ENCODE measurements at regions not wholly inside any gene's neighbourhood (a gene's known extent, or its start where the extent isn't known, plus 50 kb on each side); places are given as distances from the start of the nearest gene placed in this dataset.
A peak's percentile ranks its signal among the peaks of the same experiment; 100 is the strongest.

DNA sequence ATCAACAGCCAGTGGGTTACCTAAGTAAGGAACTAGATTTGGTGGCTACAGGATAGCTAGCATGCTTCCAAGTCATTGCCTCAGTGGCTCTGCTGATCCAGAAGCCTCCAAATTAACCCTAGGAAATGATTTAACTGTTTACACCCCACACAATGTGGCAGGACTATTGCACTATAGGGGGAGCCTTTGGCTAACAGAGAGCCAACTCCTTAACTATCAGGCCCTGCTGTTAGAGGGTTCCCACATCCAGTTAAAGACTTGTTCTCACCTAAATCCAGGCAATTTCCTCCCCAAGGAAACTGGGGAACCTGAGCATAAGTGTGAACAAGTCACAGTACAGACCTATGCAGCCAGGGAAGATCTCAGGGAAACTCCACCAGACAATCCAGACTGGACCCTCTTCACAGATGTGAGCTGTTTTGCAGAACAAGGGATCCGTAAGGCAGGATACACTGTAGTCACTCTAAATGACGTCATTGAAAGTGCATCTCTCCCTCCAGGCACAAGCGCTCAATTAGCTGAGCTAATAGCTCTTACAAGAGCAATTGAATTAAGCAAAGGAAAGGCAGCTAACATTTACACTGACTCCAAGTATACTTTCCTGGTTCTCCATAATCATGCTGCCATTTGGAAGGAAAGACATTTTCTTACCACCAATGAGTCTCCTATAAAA lies 185.3 kb upstream of the SPOCK3 start:
- TF ChIP-seq CTCF (IDR thresholded peaks at IDR 0.05; ENCODE audit: low read depth, low read length), result no peak
- in situ Hi-C loops (cut with HindIII; ENCODE audit: low sequenced_read_pairs), result no loop called here
- DNase-seq (ENCODE audit: low read depth, low spot score), result no peak
- H3K4me3 ChIP-seq (ENCODE audit: low read depth, low read length), result no peak overlapping the region

DNA sequence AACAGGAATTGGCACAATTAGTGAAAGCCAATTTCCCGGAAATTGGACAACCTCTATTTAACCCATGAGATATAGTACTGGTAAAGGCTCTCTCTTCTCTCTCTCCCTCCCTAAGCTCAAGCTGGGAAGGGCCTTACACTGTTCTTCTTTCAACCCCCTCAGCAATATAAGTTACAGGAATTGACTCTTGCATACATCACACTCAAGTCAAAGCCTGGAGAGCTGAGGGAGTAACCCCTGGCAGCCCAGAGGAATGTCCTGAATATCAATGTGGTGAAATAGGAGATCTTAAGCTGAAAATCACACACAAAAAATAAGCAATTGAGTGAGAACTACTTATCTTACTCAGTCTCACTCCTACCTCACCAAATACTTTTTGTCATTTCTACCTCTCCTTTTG lies 186.9 kb upstream of the SPOCK3 start:
- no peak for DNase-seq (ENCODE audit: low read depth, low spot score)
- no peak overlapping the region for H3K4me3 ChIP-seq (ENCODE audit: low read depth, low read length)
- no peak for TF ChIP-seq CTCF (IDR thresholded peaks at IDR 0.05; ENCODE audit: low read depth, low read length)
- in situ Hi-C loops (cut with HindIII; ENCODE audit: low sequenced_read_pairs), result no loop called here

DNA sequence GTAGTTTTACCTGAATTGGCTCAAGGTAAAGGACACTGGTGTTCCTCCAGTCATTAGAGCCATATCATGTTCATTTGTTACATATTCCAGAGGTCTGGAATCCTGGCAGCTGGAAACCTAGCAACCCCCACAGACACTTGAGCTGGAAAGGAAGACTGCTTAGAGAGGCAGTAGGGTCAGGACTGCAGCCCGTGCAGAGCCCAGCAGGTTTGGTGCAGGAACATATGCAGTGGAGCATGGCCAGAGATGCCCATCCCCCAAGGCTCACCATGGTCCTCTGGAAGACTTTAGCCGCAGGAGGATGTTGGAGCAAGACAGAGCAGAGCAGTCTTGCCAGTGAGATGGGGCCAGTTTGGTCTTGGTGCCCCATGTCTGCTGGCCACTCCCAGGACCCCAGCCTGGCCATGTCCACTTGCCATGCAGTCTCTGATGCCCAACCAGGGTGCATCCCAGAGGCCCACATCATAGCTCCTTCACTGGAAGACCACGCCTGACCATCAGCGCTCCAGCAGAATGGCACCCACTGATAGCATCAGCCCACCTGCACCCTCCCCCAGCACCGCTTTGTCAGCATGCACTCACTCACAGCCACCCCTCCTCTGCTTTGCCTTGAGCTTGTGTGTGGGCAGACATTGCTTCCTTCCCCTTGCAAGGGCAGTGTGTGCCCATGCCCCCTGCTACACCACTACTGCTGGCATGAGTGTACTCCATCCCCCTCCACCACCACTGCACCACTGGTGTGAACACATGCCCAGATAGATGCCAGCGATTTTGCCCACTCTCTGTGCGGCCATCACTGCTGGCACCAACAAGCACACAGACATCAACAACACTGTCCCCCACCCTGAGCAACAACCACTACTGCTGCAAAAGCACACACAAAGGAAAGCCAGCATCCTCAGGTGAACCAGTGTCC lies 190.3 kb upstream of the SPOCK3 start:
- H3K4me3 ChIP-seq (ENCODE audit: low read depth, low read length), result no peak overlapping the region
- TF ChIP-seq CTCF (IDR thresholded peaks at IDR 0.05; ENCODE audit: low read depth, low read length), result no peak
- no peak for DNase-seq (ENCODE audit: low read depth, low spot score)
- in situ Hi-C loops (cut with HindIII; ENCODE audit: low sequenced_read_pairs), result no loop called here

- in situ Hi-C loops (cut with HindIII; ENCODE audit: low sequenced_read_pairs), result no loop called here
- TF ChIP-seq CTCF (IDR thresholded peaks at IDR 0.05; ENCODE audit: low read depth, low read length), result no peak
- peak; percentile 1 for DNase-seq (ENCODE audit: low read depth, low spot score)
- no peak overlapping the region for H3K4me3 ChIP-seq (ENCODE audit: low read depth, low read length)
Measured at GRCh38 chr4:167428156-167428555, 193.9 kb upstream of the SPOCK3 start.

- no peak for TF ChIP-seq CTCF (IDR thresholded peaks at IDR 0.05; ENCODE audit: low read depth, low read length)
- H3K4me3 ChIP-seq (ENCODE audit: low read depth, low read length), result no peak overlapping the region
- no peak for DNase-seq (ENCODE audit: low read depth, low spot score)
- in situ Hi-C loops (cut with HindIII; ENCODE audit: low sequenced_read_pairs), result no loop called here
Measured at GRCh38 chr4:167431371-167431770, 197.1 kb upstream of the SPOCK3 start.

DNA sequence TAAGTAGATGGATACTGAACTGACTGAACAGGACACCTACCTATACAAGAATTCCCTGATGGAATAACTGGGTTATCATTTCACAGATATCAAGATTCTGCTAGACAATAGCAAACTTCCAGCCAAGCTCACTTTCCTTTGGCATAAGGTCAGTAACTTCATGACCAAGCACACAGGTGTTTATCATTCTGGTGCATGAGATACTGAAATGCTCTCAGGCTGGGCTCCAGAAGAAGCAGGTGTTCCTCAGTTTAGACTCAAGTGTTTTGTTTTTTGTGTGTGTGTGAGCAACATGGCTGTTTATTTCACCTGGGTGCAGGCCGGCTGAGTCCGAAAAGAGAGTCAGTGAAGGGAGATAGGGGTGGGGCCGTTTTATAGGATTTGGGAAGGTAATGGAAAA lies 201.5 kb upstream of the SPOCK3 start:
- in situ Hi-C loops (cut with HindIII; ENCODE audit: low sequenced_read_pairs), result no loop called here
- DNase-seq (ENCODE audit: low read depth, low spot score), result no peak
- H3K4me3 ChIP-seq (ENCODE audit: low read depth, low read length), result no peak overlapping the region
- TF ChIP-seq CTCF (IDR thresholded peaks at IDR 0.05; ENCODE audit: low read depth, low read length), result no peak
